COLO829 (cell line): ENCODE measurements at regions not wholly inside any gene's neighbourhood (a gene's known extent, or its start where the extent isn't known, plus 50 kb on each side); places are given as distances from the start of the nearest gene placed in this dataset.
A peak's percentile ranks its signal among the peaks of the same experiment; 100 is the strongest.

Source experiments
- DNase-seq: peaks from one replicate; pipeline ENCODE4 v3.0.0; 2012; ENCODE audit warnings: low spot score

DNA sequence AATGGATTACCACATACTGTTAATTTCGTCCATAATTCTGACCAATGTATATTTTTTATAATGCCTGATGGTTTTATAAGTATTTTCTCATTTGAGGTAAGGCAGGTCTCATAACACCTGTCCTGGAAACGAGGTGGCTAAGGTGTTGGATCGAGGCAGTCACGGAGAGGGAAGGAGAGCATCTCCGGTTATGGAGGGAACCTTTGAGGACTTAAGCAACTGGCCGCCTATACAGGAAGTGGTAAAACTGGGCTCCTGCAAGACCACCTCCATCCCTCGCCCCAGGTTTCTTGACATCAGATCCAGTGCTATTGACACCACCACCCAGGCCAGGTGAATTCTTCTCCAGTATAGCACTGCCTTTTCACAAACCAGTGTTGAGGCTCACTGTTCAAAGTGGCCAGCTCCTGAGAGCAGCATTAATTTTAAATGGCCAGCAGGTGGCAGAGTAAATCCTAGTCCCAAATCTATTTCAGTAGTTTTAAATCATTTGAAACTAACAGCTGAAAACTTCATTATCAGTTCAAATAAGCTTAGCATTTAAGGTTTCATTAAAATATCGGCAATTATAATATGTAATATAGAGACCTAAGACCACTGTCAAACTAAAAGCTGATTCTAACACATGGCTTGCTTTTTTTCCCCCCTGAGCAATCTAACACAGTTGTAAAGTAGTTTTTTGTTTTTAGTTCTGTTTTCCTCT is 100.8 kb downstream of the PPM1A start:
- DNase-seq: peak; percentile 74

DNA sequence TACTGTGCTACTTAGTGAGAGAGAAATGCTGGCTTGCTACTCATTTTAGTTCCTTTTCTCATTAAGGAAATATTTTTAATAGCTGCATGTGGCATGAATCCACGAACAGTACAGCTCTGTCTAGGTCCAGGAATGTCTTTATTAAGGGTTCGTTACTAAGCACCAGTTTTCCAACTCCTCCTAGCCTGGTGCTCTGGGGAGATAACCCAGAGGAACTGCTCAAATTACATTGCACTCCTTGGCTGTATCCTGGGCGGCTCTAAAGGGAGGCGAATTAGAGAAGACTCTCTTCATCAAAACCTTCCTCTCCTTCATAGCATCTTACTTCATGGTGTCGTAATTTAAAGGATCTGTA is 101.3 kb downstream of the PPM1A start:
- peak; percentile 58 for DNase-seq

GRCh38 chr14:60353420-60353819 is 104.4 kb downstream of the PPM1A start:
- DNase-seq: no peak

- no peak for DNase-seq
Measured at GRCh38 chr14:60355768-60356167, 106.7 kb downstream of the PPM1A start.

- DNase-seq: no peak
Measured at GRCh38 chr14:60356386-60356785, 107.4 kb downstream of the PPM1A start.

GRCh38 chr14:60356906-60357550 is 108.0 kb downstream of the PPM1A start:
- DNase-seq: no peak

- no peak for DNase-seq
Measured at GRCh38 chr14:60357551-60358149, 108.6 kb downstream of the PPM1A start.

GRCh38 chr14:60363275-60363674 is 114.3 kb downstream of the PPM1A start:
- DNase-seq: no peak

GRCh38 chr14:60363687-60364086 is 114.7 kb downstream of the PPM1A start:
- no peak for DNase-seq

DNA sequence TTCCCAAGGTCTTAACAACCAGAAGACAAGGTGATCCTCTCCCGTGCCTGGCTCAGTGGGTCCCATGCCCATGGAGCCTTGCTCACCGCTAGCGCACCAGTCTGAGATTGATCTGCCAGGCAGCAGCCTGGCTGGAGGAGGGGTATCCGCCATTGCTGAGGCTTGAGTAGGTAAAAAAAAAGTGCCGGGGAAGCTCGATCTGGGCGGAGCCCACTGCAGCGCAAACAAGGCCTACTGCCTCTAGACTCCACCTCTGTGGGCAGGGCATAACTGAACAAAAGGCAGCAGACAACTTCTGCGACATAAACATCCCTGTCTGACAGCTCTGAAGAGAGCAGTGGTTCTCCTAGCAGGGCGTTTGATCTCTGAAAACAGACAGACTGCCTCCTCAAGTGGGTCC is 104.0 kb downstream of the C14orf39 start:
- no peak for DNase-seq
